K562 (cell line): ENCODE measurements at regions not wholly inside any gene's neighbourhood (a gene's known extent, or its start where the extent isn't known, plus 50 kb on each side); places are given as distances from the start of the nearest gene placed in this dataset.

ENCODE experiments used
- BMI1 ChIP-seq: fragments of 150-350 bp; IDR thresholded peaks from 2 replicates; pipeline ENCODE4 v1.6.1; 2014; ENCODE audit warnings: low read length
- BRF2 ChIP-seq: IDR thresholded peaks from 3 replicates; pipeline ENCODE4 v1.6.1; 2011; ENCODE audit warnings: borderline replicate concordance, mild to moderate bottlenecking; ENCODE audit not compliant: insufficient read length, insufficient read depth
- CBX3 ChIP-seq, 2 experiments: IDR thresholded peaks; 1 replicate in 1 of 2; 2 replicates in 1 of 2; pipeline ENCODE4 v1.6.1; 2012; ENCODE audit warnings: inconsistent platforms in 2 of 2, low read length in 2 of 2, borderline replicate concordance in 1 of 2, control low read depth in 1 of 2
- HMG20B ChIP-seq: fragments of 250-450 bp; sonication (Bioruptor Pico); IDR thresholded peaks from 2 replicates; pipeline ENCODE4 v1.5.0; 2021; ENCODE audit warnings: mild to moderate bottlenecking
- MTF1 ChIP-seq: fragments of 250-450 bp; sonication (Bioruptor Pico); IDR thresholded peaks from 2 replicates; pipeline ENCODE4 v1.9.0; 2021; ENCODE audit warnings: moderate library complexity, mild to moderate bottlenecking, inconsistent platforms, borderline replicate concordance
- NR1H2 ChIP-seq: sonication (generic); formaldehyde crosslinking; IDR thresholded peaks from 2 replicates; pipeline ENCODE4 v1.4.0; 2020; ENCODE audit warnings: mild to moderate bottlenecking, missing genetic modification reagents
- SNIP1 ChIP-seq: fragments of 450-650 bp; IDR thresholded peaks from 2 replicates; pipeline ENCODE4 v1.7.1; 2017; ENCODE audit warnings: low read depth, mild to moderate bottlenecking
- TAF9B ChIP-seq: fragments of 450-650 bp; IDR thresholded peaks from 2 replicates; pipeline ENCODE4 v1.6.1; 2018; ENCODE audit warnings: mild to moderate bottlenecking; ENCODE audit not compliant: partially characterized antibody
- TF ChIP-seq, protein P1 (sequence below): fragments of 450-650 bp; formaldehyde crosslinking; IDR thresholded peaks from 2 replicates; pipeline ENCODE4 v1.4.0; 2022; ENCODE audit warnings: mild to moderate bottlenecking, moderate library complexity
- TF ChIP-seq, protein P2 (sequence below): fragments of 450-650 bp; IDR thresholded peaks from 2 replicates; pipeline ENCODE4 v1.7.1; 2018; ENCODE audit warnings: mild to moderate bottlenecking, low read depth; ENCODE audit not compliant: partially characterized antibody

- no peak for TF ChIP-seq CBX3 (IDR thresholded peaks at IDR 0.05; ENCODE audit: borderline replicate concordance in 1 of 2, low read length in 2 of 2)
- TF ChIP-seq TAF9B: no peak
- TF ChIP-seq NR1H2 (CRISPR knock-in tag): no peak
- no peak for TF ChIP-seq BMI1
- no peak for TF ChIP-seq MTF1
- no peak for TF ChIP-seq HMG20B (CRISPR knock-in tag)
- TF ChIP-seq, protein P1, sequence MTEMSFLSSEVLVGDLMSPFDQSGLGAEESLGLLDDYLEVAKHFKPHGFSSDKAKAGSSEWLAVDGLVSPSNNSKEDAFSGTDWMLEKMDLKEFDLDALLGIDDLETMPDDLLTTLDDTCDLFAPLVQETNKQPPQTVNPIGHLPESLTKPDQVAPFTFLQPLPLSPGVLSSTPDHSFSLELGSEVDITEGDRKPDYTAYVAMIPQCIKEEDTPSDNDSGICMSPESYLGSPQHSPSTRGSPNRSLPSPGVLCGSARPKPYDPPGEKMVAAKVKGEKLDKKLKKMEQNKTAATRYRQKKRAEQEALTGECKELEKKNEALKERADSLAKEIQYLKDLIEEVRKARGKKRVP (CRISPR knock-in tag): peak; percentile 63; the same call in 1 of the 2 replicates
- TF ChIP-seq BRF2: no peak
- TF ChIP-seq, protein P2, sequence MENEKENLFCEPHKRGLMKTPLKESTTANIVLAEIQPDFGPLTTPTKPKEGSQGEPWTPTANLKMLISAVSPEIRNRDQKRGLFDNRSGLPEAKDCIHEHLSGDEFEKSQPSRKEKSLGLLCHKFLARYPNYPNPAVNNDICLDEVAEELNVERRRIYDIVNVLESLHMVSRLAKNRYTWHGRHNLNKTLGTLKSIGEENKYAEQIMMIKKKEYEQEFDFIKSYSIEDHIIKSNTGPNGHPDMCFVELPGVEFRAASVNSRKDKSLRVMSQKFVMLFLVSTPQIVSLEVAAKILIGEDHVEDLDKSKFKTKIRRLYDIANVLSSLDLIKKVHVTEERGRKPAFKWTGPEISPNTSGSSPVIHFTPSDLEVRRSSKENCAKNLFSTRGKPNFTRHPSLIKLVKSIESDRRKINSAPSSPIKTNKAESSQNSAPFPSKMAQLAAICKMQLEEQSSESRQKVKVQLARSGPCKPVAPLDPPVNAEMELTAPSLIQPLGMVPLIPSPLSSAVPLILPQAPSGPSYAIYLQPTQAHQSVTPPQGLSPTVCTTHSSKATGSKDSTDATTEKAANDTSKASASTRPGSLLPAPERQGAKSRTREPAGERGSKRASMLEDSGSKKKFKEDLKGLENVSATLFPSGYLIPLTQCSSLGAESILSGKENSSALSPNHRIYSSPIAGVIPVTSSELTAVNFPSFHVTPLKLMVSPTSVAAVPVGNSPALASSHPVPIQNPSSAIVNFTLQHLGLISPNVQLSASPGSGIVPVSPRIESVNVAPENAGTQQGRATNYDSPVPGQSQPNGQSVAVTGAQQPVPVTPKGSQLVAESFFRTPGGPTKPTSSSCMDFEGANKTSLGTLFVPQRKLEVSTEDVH: no peak
- no peak for TF ChIP-seq SNIP1
These were observed 299.5 kb downstream of the ADGB start (continued) for GRCh38 chr6:146898069-146898887.
